ENCODE measurements at regions not wholly inside any gene's neighbourhood (a gene's known extent, or its start where the extent isn't known, plus 50 kb on each side); places are given as distances from the start of the nearest gene placed in this dataset.

- TF ChIP-seq CTCF (IDR thresholded peaks at IDR 0.05) (no peak), EZH2 (IDR thresholded peaks at IDR 0.05; ENCODE audit: borderline replicate concordance, insufficient read depth, low read depth, low read length, poor library complexity, severe bottlenecking) (no peak)
- Mint-ChIP-seq H3K4me1 (no peaks in the 10 kb centered on the region), H3K27me3 (no peaks in the 10 kb centered on the region), H3K4me3 (no peak overlapping the region), H3K9me3 (ENCODE audit: insufficient read depth) (no peaks in the 10 kb centered on the region), H3K27ac (no peak overlapping the region)
- Histone ChIP-seq H3K4me1 (ENCODE audit: control insufficient read depth in 2 of 2, insufficient read depth in 2 of 2, low read length in 2 of 2) (no peaks in the 10 kb centered on the region), H3K27ac (ENCODE audit: low read length in 2 of 2) (no peak overlapping the region), H3K36me3 (replicated peaks in 1 of 2; ENCODE audit: control extremely low read depth in 1 of 2, control insufficient read depth in 1 of 2, extremely low read depth in 1 of 2, insufficient read depth in 2 of 2, low read length in 1 of 2) (no peaks in the 10 kb centered on the region), H3K4me3 (ENCODE audit: control extremely low read depth in 1 of 5, extremely low read depth in 1 of 5, insufficient read depth in 1 of 5, low read depth in 2 of 5, low read length in 4 of 5) (no peak overlapping the region), H3K9me3 (ENCODE audit: control extremely low read depth in 1 of 3, control insufficient read depth in 2 of 3, insufficient read depth in 1 of 3, low read length in 2 of 3) (no peaks in the 10 kb centered on the region), H3K4me2 (replicated peaks; ENCODE audit: low read depth, low read length, poor library complexity, severe bottlenecking) (no peak overlapping the region), H3K79me2 (ENCODE audit: control insufficient read depth, insufficient read depth, low read length) (no peaks in the 10 kb centered on the region), H2AFZ (ENCODE audit: insufficient read depth, low read depth, low read length, poor library complexity, severe bottlenecking) (no peak overlapping the region), H4K20me1 (ENCODE audit: control insufficient read depth, insufficient read depth, low read length, poor library complexity, severe bottlenecking) (no peaks in the 10 kb centered on the region), H3K9ac (ENCODE audit: low read length) (no peak overlapping the region), H3K27me3 (replicated peaks in 1 of 4; ENCODE audit: control extremely low read depth in 1 of 4, control insufficient read depth in 3 of 4, insufficient read depth in 4 of 4, low read length in 3 of 4) (no peaks in the 10 kb centered on the region)
- ATAC-seq (ENCODE audit: low read depth) (no peak), DNase-seq (no peak)
- intact Hi-C loops (cut with micrococcal nuclease): no loop called here
- CTCF ChIA-PET: no interaction called here
- POLR2A ChIA-PET: no interaction called here
- 100% methylated on average over 1 of the region's 4 CpGs for WGBS (ENCODE audit: insufficient coverage)
Measured at GRCh38 chr7:115094163-115094562, 172.3 kb downstream of the MDFIC start.

GRCh38 chr7:115088893-115089292 lies 167.0 kb downstream of the MDFIC start:
- WGBS (ENCODE audit: insufficient coverage): 92% methylated on average over 1 of the region's 3 CpGs
- Mint-ChIP-seq H3K9me3 (ENCODE audit: insufficient read depth) (no peaks in the 10 kb centered on the region), H3K4me3 (no peak overlapping the region), H3K4me1 (no peaks in the 10 kb centered on the region), H3K27ac (no peak overlapping the region), H3K27me3 (no peaks in the 10 kb centered on the region)
- Histone ChIP-seq H3K79me2 (ENCODE audit: control insufficient read depth, insufficient read depth, low read length) (no peaks in the 10 kb centered on the region), H4K20me1 (ENCODE audit: control insufficient read depth, insufficient read depth, low read length, poor library complexity, severe bottlenecking) (no peaks in the 10 kb centered on the region), H3K36me3 (replicated peaks in 1 of 2; ENCODE audit: control extremely low read depth in 1 of 2, control insufficient read depth in 1 of 2, extremely low read depth in 1 of 2, insufficient read depth in 2 of 2, low read length in 1 of 2) (no peaks in the 10 kb centered on the region), H3K9me3 (ENCODE audit: control extremely low read depth in 1 of 3, control insufficient read depth in 2 of 3, insufficient read depth in 1 of 3, low read length in 2 of 3) (no peaks in the 10 kb centered on the region), H2AFZ (ENCODE audit: insufficient read depth, low read depth, low read length, poor library complexity, severe bottlenecking) (no peak overlapping the region), H3K4me2 (replicated peaks; ENCODE audit: low read depth, low read length, poor library complexity, severe bottlenecking) (no peak overlapping the region), H3K9ac (ENCODE audit: low read length) (no peak overlapping the region), H3K27ac (ENCODE audit: low read length in 2 of 2) (no peak overlapping the region), H3K27me3 (replicated peaks in 1 of 4; ENCODE audit: control extremely low read depth in 1 of 4, control insufficient read depth in 3 of 4, insufficient read depth in 4 of 4, low read length in 3 of 4) (peaks cover 0 to under 1% (median 0%) of the 10 kb centered on the region in 4 experiments), H3K4me3 (ENCODE audit: control extremely low read depth in 1 of 5, extremely low read depth in 1 of 5, insufficient read depth in 1 of 5, low read depth in 2 of 5, low read length in 4 of 5) (no peak overlapping the region), H3K4me1 (ENCODE audit: control insufficient read depth in 2 of 2, insufficient read depth in 2 of 2, low read length in 2 of 2) (no peaks in the 10 kb centered on the region)
- POLR2A ChIA-PET: no interaction called here
- ATAC-seq (ENCODE audit: low read depth) (no peak), DNase-seq (no peak)
- CTCF ChIA-PET: interaction anchor here (0.9 kb wide), 1 partner anchor 223 kb away, joined by 3 read pairs; no protein-coding TSS in a partner anchor
- TF ChIP-seq CTCF (IDR thresholded peaks at IDR 0.05): no peak
- no peak for TF ChIP-seq EZH2 (IDR thresholded peaks at IDR 0.05; ENCODE audit: borderline replicate concordance, insufficient read depth, low read depth, low read length, poor library complexity, severe bottlenecking)
- intact Hi-C loops (cut with micrococcal nuclease): no loop called here
